Tibial artery (tissue), 4 donors: ENCODE measurements at regions not wholly inside any gene's neighbourhood (a gene's known extent, or its start where the extent isn't known, plus 50 kb on each side); places are given as distances from the start of the nearest gene placed in this dataset.

Experiments used
- DNase-seq, 2 donors: peaks; one replicate each; pipeline ENCODE4 v3.0.0-alpha.2; 2019
- H3K27ac ChIP-seq, 2 donors: fragments of 200-600 bp; sonication (generic) in 1 of 2; 1 replicate in 1 of 2; 2 replicates in 1 of 2; pipeline ENCODE4 v1.5.1; 2018 to 2019; ENCODE audit warnings: mild to moderate bottlenecking in 1 of 2
- H3K27me3 ChIP-seq, 2 donors: fragments of 200-600 bp; sonication (generic) in 1 of 2; one replicate each; pipeline versions ENCODE4 v1.5.1 to v1.6.0; 2016 to 2019
- H3K36me3 ChIP-seq, 3 donors: fragments of 200-600 bp; sonication (generic) in 2 of 3; one replicate each; pipeline ENCODE4 v1.5.1; 2016 to 2019; ENCODE audit warnings: mild to moderate bottlenecking in 2 of 3
- H3K4me1 ChIP-seq, 4 donors: fragments of 200-600 bp; sonication (generic) in 2 of 4; 1 replicate in 3 of 4; 2 replicates in 1 of 4; pipeline ENCODE4 v1.5.1; 2016 to 2019
- H3K4me3 ChIP-seq, 2 donors: fragments of 200-600 bp; sonication (generic) in 1 of 2; 1 replicate in 1 of 2; 2 replicates in 1 of 2; pipeline ENCODE4 v1.5.1; 2018 to 2019; ENCODE audit warnings: mild to moderate bottlenecking in 2 of 2
- H3K9me3 ChIP-seq, 3 donors: fragments of 200-600 bp; sonication (generic) in 1 of 3; one replicate each; pipeline ENCODE4 v1.5.1; 2016 to 2019
- intact Hi-C: fragments of 100-400 bp; cut with DNase I; formaldehyde crosslinking; loops from one replicate; pipeline ENCODE4 v1.15.0; 2023; ENCODE audit warnings: low total_unique reads
- TF ChIP-seq, protein P1 (sequence below), 2 experiments: fragments of 200-600 bp in 1 of 2; fragments of 450-650 bp in 1 of 2; IDR thresholded peaks; one replicate each; pipeline ENCODE4 v1.5.1; 2017 to 2019; ENCODE audit warnings: antibody characterized with exemption in 2 of 2, mild to moderate bottlenecking in 1 of 2, moderate library complexity in 1 of 2

DNA sequence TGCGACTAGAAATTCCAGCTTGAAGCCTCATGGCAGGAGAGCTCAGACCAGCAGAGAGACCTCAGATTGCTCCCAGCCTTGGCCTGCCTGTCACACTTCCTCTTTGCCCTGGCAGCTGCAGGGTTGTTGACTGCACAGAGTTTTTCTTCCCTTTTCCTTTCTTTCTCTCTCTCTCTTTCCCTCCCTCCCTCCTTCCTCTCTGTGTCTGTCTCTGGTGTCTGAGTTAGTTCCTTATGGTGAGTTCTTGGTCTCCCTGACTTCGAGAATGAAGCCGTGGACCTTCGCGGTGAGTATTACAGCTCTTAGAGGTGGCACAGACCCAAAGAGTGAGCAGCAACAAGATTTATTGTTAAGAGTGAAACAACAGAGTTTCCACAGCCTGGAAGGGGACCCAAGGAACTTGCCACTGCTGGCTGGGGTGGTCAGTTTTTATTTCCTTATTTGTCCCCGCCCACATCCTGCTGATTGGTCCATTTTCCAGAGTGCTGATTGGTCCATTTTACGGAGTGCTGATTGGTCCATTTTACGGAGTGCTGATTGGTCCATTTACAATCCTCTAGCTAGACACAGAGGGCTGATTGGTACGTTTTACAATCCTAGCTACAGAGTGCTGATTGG lies 266.3 kb downstream of the RPS24 start:
- no peaks in the 10 kb centered on the region for H3K27me3 ChIP-seq
- peak in 1 of 2 donors; percentile 47 for DNase-seq
- no peaks in the 10 kb centered on the region for H3K9me3 ChIP-seq
- H3K27ac ChIP-seq = peak overlapping the region in 1 of 2 donors; percentile 47
- TF ChIP-seq, protein P1, sequence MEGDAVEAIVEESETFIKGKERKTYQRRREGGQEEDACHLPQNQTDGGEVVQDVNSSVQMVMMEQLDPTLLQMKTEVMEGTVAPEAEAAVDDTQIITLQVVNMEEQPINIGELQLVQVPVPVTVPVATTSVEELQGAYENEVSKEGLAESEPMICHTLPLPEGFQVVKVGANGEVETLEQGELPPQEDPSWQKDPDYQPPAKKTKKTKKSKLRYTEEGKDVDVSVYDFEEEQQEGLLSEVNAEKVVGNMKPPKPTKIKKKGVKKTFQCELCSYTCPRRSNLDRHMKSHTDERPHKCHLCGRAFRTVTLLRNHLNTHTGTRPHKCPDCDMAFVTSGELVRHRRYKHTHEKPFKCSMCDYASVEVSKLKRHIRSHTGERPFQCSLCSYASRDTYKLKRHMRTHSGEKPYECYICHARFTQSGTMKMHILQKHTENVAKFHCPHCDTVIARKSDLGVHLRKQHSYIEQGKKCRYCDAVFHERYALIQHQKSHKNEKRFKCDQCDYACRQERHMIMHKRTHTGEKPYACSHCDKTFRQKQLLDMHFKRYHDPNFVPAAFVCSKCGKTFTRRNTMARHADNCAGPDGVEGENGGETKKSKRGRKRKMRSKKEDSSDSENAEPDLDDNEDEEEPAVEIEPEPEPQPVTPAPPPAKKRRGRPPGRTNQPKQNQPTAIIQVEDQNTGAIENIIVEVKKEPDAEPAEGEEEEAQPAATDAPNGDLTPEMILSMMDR (IDR thresholded peaks at IDR 0.05) = no peak
- H3K36me3 ChIP-seq = no peaks in the 10 kb centered on the region
- H3K4me1 ChIP-seq = peaks cover 4 to 14% (median 10%) of the 10 kb centered on the region in 4 donors
- H3K4me3 ChIP-seq = no peak overlapping the region
- intact Hi-C loops = loop anchor here (5.0 kb wide), 3 partner anchors 88 to 897 kb away; no protein-coding TSS in a partner anchor

DNA sequence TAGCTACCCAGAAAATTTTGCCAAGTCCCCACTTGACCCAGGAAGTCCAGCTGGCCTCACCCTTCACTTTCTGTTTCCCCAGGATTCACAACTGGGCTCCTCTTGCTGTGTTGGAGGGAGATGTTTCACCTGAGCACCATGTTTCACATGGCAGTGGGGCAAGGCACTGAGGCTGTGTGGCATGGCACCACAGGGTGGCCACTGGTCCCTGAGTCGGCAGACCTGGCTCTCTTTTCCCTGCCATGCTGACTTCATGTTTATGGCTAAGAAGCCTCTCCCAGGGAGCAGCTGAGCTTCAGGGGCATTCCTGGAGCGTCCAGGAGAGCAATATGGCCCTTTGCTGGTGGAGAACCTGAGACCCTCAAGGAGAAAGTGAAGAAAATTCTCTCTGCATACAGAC lies 266.9 kb downstream of the RPS24 start:
- peaks cover 4 to 14% (median 10%) of the 10 kb centered on the region in 4 donors for H3K4me1 ChIP-seq
- H3K9me3 ChIP-seq = no peaks in the 10 kb centered on the region
- H3K27me3 ChIP-seq = no peaks in the 10 kb centered on the region
- no peak overlapping the region for H3K27ac ChIP-seq
- DNase-seq = no peak
- no peaks in the 10 kb centered on the region for H3K36me3 ChIP-seq
- intact Hi-C loops = loop anchor here (5.0 kb wide), 3 partner anchors 88 to 897 kb away; no protein-coding TSS in a partner anchor
- TF ChIP-seq, protein P1 (IDR thresholded peaks at IDR 0.05) = no peak
- no peak overlapping the region for H3K4me3 ChIP-seq

DNA sequence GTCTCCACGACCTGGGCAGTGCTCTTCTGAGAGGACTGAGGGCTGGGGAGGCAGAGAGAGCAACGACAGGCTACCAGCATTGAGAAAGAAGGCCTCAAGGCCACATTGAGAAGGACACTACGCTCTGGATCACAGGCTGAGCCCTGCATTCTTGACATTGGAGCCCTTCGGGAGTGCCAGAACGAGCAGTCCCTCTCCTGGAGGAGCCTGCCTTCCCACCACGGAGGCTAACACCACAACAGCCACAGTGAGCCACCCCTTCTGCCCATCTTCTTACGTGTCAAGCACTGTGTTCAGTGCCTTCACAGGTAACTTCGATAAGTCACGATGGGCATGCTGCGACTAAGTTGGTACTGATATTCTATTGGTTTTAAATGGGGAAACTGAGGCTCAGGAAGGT lies 267.8 kb downstream of the RPS24 start:
- no peak for DNase-seq
- H3K36me3 ChIP-seq = no peaks in the 10 kb centered on the region
- no peaks in the 10 kb centered on the region for H3K27me3 ChIP-seq
- H3K4me3 ChIP-seq = no peak overlapping the region
- intact Hi-C loops = loop anchor here (5.0 kb wide), 3 partner anchors 89 to 896 kb away; no protein-coding TSS in a partner anchor
- peaks cover 4 to 14% (median 10%) of the 10 kb centered on the region in 4 donors for H3K4me1 ChIP-seq
- TF ChIP-seq, protein P1 (IDR thresholded peaks at IDR 0.05) = no peak
- no peak overlapping the region for H3K27ac ChIP-seq
- no peaks in the 10 kb centered on the region for H3K9me3 ChIP-seq

DNA sequence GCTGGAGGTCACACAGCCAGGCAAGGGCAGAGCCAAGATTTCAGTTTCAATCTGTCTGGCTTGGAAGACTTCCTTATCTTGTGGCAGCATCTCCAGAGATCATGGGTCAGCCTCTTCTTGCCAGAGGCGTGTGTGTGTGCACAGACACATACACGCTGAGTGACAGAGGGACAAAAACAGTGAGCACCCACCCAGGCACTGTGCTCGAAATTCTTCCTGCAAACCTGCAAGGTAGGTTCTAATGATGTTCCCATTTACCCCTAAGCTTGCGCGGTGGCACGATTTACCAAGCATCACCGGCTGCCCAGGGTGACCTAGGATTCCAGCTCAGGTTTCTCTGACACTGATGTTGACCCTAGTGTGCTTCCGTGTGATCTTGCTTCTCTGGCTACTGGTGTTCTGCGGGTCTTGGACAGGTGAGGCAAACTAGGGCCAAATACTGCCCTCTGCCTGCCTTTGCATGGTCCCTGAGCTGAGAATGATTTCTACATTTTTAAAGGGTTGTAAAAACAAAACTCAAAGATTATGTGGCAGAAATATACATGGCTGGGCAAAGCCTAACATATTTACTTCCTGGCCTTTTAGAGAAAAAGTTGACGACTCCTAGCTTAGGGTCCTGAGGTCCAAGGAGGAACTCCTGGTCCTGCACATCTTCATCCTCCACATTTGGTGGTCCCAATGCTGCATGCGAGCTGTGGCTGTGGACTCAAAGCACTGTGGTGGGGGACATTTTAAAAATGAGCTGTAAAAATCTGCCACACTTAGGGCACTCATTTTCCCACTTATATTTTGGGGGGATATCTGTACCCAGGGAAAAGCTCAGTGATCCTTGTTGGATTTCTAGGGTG lies 268.5 kb downstream of the RPS24 start:
- intact Hi-C loops = loop anchor here (5.0 kb wide), 3 partner anchors 90 to 895 kb away; no protein-coding TSS in a partner anchor
- Histone ChIP-seq H3K9me3 (no peaks in the 10 kb centered on the region), H3K4me1 (peaks cover 4 to 14% (median 10%) of the 10 kb centered on the region in 4 donors), H3K27me3 (no peaks in the 10 kb centered on the region), H3K27ac (peak overlapping the region; percentile 78 to 89), H3K36me3 (no peaks in the 10 kb centered on the region), H3K4me3 (peak overlapping the region; percentile 60)
- no peak for DNase-seq
- TF ChIP-seq, protein P1 (IDR thresholded peaks at IDR 0.05) = no peak

DNA sequence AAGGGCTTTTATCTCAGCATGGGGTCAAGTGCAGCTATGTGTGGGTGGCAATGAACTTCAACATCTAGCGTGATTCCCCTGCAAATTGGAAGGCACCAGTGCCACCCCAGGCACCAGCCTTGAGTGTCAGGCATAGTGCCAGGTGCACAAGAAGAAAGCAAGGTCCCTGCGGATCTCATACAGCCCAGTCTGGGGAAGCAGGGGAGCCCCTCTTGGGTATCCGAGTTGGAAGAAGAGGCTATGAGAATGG lies 269.0 kb downstream of the RPS24 start:
- intact Hi-C loops = loop anchor here (5.0 kb wide), 3 partner anchors 90 to 895 kb away; no protein-coding TSS in a partner anchor
- no peaks in the 10 kb centered on the region for H3K36me3 ChIP-seq

More for the DNA sequence above, 269.0 kb downstream of the RPS24 start:
- H3K4me3 ChIP-seq = peak overlapping the region; percentile 60
- DNase-seq = peak in 1 of 2 donors; percentile 37
- TF ChIP-seq, protein P1 (IDR thresholded peaks at IDR 0.05) = no peak
- no peaks in the 10 kb centered on the region for H3K27me3 ChIP-seq
- peaks cover 4 to 14% (median 10%) of the 10 kb centered on the region in 4 donors for H3K4me1 ChIP-seq
- no peaks in the 10 kb centered on the region for H3K9me3 ChIP-seq
- H3K27ac ChIP-seq = peak overlapping the region; percentile 78 to 89
